ENCODE measurements at regions not wholly inside any gene's neighbourhood (a gene's known extent, or its start where the extent isn't known, plus 50 kb on each side); places are given as distances from the start of the nearest gene placed in this dataset.

DNA sequence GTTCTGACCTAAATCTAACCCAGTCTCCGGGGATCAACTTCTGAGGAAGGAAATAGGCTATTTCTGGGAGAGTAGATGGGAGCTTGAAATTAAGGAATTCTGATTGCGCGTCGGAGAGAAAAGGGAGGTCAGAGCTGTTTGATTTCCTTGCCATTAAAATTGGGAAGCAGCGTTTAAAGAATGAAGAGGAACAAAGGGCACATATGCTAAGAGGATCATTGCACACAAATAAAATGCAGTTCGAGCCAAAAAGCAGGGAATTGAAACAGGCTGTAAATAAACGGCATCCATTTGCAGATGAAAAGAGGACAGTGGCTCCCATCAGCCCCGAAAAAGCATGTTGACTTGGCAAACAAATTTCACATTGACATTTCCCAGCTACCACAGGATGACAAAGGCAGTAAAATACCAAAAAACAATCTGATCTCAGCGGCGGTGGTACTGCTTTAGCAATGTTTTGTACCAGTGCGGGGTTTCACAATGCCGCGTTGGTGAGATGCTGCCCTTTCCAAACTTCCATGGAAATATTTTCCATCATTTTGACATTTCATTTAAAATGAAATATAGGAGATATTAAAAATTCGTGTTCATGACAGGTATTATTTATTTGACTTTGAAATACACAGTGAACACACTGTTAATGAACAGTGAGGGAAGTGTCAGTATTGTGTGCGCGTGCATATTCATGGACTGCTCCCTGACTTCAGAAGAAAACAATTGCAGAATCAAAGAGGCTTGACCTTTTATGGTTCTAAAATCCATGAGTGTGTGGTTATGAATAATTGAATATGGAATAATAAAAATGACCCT lies 108.8 kb downstream of the SQOR start:
- DNase-seq (ENCODE audit: low spot score): no peak

DNA sequence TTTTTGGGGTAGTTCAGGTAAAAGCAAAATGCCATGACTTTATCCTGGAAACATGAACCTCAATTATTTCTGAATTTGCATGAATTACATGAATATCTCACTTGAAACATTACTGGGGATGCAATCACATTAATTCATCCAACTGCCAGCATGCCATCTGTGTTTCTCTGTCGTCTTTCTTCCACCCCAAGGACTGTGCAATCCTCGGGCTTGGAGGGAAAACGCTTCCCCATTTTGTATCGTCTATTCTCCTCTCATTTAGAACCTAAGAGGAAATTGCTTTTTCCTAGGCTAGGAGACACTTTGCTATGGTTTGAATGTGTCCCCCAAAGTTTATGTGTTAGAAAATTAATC lies 109.4 kb downstream of the SQOR start:
- no peak for DNase-seq (ENCODE audit: low spot score)

DNA sequence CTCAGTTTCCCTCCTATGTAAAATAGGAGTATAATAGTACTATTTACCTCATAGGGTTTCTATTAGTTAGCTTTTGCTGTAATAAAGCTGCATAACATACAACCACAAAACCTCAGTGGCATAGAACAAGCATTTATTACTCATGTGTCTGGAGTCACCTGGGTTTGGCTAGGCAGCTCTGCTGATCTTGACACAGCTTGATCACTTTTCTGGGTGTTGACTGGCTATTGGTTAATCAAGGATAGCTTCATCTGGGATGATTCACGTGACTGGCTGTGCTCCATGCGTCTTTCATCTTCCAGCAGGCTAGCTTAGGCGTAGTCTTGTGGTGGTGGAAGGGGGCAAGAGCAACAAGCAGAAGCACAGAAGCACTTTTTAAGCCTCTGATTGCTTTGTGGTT lies 112.6 kb downstream of the SQOR start:
- no peak for DNase-seq (ENCODE audit: low spot score)

GRCh38 chr15:45751629-45752028 lies 116.8 kb downstream of the SQOR start:
- no peak for DNase-seq (ENCODE audit: low spot score)

GRCh38 chr15:45759936-45760335 lies 125.1 kb downstream of the SQOR start:
- DNase-seq (ENCODE audit: low spot score): no peak

DNA sequence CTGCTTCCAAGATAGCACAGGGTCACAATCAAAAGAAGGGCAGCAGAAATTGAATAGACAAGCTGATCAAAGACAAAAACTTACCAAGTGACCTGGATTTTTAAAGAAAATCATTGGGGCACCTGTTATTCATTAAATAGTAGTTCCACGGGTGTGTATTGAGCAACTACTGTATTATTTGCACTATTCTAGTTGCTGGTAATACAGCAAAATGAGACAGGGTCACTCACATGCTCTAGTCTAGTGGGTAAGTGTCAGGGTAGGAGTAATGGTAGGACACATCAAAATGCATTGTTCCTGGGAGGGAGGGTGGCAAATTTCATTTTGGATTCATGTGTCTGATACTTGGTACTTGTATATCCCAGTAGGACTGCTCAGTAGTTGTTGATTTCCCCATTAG lies 127.9 kb downstream of the SQOR start:
- no peak for DNase-seq (ENCODE audit: low spot score)

DNA sequence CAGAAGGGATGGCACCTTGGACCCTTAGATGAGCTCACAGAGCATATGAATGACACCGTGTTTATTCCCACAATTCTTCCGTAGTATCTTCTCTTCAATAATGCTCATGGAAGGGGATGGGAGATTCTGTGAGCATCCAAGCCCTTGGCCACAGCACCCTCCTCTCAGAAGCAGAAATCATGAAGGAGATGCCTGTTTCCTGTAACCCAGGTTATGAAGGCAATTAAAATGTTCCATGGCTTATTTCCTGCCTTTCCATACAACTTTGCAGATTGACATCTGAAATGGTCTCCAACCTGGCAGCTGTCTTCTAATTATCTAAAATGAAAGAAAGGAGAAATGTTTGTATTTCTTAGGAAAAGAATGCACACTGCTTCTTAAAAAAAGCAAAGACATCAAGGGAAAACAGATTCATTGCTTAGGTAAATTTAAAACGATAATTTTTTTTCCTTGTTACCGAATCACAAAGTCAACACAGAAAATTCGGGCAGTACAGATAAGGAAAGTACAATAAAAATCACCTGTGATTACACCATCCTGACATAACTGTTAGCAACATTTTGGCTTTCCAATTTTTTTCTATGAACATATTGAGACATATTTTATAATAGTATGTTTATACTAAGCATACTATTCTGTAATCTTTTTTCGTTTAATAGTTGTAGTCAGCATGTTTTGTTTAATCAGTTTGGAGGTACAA lies 128.5 kb downstream of the SQOR start:
- no peak for DNase-seq (ENCODE audit: low spot score)

DNA sequence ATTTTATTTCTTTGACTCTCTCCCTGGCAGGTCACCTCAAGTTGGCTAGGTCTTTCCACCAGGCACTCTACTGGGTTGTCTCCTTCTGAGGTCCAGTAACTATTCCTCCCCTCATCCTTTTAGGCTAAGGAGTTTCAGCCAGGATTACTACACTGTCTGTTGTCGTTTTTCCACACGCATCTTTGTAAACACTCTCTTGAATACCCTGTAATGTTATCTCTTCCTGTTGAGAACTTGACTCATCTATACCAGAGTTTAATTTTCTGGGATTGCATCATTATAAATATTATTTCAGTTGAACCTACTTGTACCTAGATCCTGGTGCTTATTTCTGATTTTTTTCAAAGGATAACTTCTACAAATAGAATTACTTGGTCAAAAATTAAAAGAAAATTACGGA lies 138.3 kb downstream of the SQOR start:
- no peak for DNase-seq (ENCODE audit: low spot score)

GRCh38 chr15:45776772-45777171 lies 141.9 kb downstream of the SQOR start:
- no peak for DNase-seq (ENCODE audit: low spot score)

- DNase-seq (ENCODE audit: low spot score): peak; percentile 37
Measured at GRCh38 chr15:45777781-45778180, 143.0 kb downstream of the SQOR start.

DNA sequence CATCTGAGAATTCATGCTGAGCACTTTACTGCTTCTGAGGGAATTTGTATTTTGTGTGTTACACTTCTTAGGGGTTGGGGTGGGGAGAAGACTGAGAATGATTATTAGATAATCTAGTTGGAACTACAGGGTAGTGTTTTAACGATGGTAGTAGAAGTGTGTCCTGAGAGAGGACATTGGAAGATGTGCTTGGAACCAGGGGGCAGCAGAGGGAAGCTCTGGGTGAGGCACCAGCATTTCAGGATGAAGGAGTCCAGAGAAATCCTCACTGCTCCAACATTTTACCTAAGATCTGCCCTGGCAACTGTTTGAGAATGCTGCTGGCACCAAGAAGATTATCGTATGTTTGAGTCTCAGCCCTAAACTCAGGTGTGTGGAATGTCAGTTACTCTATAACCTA lies 145.5 kb downstream of the SQOR start:
- DNase-seq (ENCODE audit: low spot score): no peak

DNA sequence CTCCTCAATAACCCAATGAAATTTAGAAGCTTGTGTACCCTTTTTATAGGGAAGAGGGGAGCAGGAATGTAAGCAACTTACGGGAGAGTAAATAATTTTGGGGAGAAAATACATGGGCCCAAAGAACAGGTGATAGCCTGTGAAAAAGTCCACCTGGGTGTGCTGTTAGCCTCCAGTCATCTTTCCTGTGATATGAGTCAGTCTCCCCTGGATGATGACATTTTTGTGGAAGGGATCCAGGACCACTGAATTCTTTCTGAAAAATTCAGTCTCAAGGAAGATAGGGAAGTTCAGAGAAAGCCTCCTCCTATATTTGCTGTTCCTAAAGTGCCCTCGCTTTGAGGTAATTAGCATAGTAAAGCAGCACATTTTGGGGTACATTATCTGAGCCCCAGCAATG lies 149.8 kb downstream of the SQOR start:
- DNase-seq (ENCODE audit: low spot score): no peak

GRCh38 chr15:45785897-45786296 lies 151.1 kb downstream of the SQOR start:
- no peak for DNase-seq (ENCODE audit: low spot score)

DNA sequence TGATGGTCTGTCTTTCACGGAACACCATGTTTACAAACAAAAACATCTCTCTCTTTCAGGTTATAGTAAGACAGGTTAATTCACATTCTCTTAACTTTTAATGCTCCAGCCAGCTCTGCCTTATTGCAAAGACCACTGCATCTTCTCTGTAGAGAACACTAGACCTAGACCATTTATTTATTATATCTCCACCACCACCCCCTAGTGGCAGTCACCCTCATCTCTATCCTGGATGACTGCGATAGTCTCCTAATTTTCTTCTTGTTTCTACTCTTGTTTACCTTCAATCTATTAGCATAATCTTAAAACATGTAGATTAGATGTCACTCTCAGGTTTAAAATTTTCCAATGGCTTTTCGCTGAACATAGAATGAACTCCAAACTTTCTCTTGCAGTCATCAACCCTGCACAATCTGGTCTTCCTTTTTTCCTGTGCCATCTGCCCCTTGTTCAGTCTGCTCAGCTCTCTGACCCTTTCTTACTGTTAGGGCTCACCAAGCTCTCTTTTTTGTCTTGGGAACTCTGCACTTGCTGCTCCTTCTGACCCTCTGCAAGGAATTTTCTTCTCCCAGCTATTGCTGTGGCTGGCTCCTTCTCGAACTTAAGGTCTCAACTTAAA lies 155.6 kb downstream of the SQOR start:
- DNase-seq (ENCODE audit: low spot score): peak; percentile 45

DNA sequence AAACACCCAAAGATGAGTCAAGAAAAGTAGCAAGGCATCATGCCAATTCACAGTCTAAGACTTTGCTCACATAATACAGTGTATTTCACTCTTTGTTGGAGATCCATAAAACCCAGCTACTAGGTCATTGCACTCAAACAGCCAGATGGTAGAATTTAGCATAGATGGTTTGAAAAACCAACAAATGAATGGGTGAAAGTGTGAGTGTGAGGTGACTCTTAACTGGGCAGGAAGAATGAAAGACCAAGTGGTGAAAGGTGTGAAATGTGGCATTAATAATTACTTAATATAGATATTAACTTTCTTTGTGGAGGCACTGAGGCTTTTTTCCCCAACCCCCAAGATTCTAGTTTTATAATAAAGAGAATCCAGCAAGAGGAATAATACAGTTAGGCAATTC lies 159.5 kb downstream of the SQOR start:
- DNase-seq (ENCODE audit: low spot score): no peak

- no peak for DNase-seq (ENCODE audit: low spot score)
Measured at GRCh38 chr15:45794712-45795439, 160.0 kb downstream of the SQOR start.

DNA sequence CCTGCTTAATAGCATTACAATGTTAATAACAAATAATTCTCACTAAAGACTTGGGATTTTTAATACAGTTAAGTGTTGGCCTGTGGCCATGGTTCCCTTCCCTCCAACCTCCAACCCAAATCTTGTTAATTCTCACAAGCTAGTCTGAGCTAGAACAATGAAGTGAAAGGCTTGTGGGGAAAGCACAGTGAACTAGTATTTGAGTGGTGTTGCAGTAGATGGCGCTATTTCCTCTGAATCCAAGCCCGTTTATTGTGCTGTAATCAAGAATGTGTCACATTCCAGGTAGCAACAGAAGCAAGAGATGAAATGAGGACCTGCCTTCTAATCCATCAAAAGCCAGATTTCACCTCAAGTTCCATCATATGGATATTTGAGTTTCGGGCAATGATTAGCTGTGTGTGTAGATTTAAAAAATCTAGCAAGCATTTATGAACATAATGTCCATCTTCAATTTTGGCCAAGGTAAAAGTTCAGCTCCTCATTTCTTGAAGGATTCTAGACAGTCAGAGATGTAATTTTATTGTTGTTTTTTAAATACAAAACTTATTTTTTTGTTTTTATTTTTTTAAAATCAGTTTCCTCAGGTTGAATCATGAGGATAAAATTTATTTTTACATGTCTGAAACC lies 160.7 kb downstream of the SQOR start:
- no peak for DNase-seq (ENCODE audit: low spot score)

DNA sequence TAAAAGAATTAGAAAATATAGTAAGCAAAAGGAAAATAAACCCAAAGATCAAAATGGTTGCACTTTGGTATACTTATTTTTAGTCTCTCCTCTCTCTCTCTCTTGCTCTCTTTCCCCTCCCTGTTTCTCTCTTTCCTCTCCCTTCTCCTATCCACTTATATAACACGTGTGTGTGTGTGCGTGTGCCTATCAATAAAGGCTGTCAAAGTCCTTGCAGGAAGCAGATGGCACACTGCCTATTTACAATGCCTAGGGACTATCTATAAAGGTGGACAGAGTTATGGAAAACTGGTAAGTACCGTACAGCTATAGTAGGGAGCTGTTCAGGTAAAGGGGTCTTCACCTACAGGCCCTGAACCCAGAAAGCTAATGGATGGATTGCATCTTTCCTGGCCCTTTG lies 161.6 kb downstream of the SQOR start:
- no peak for DNase-seq (ENCODE audit: low spot score)

DNA sequence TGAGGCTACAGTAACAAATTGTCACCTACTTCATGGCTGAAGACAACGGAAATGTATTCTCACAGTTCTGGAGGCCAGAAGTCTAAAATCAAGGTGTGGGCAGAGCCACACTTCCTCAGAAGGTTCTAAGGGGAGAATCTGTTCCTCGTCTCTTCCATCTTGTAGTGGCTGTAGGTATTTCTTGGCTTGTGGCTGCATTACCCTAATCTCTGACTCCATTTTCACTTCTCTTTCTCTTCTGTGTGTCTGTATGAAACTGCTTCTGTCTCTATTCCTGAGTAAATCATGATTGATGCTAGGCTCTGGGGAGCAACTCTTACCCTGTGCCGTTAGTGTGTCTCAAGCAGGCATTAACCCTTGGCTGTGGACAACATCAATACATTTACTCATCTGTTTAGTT lies 164.7 kb downstream of the SQOR start:
- DNase-seq (ENCODE audit: low spot score): no peak

DNA sequence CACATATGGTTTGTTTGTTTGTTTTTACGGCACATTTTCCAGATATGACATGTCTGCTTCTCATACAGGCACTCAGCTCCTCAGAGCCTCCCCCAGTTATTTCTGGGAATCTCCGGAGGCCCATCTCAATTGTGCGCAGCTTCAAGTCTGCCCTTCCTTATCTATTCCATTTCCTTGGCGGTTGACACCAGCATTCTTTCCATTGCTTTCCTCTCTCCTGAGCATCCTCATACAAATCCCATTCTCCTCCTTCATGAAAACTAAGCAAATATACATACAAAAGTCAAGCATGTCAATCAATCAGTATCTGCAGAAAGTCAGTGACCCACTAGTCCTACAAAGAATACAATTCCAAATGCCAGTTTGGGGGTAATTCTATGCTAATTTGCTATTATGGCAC lies 166.7 kb downstream of the SQOR start:
- no peak for DNase-seq (ENCODE audit: low spot score)

GRCh38 chr15:45802140-45802539 lies 167.3 kb downstream of the SQOR start:
- DNase-seq (ENCODE audit: low spot score): no peak

DNA sequence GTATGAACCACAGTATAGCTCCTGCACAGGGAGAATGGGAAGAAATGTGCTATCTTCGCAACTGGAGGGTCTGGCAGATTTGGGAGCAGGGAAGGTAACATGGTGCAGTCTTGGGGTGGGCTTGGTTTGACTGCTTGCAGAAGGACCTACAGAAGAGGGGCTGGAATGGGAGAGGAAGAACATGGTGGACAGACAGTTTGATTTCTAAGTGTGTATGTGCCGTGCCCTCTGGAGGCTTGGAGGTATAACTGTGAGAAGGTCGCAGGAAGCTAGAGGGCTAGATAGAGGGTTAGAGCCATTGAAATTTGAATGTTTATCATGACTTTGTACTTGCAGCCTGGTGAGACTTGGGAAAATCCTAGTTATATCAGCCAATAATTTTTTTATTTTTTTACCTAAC lies 169.2 kb downstream of the SQOR start:
- no peak for DNase-seq (ENCODE audit: low spot score)
